ENCODE measurements at regions not wholly inside any gene's neighbourhood (a gene's known extent, or its start where the extent isn't known, plus 50 kb on each side); places are given as distances from the start of the nearest gene placed in this dataset.
"Not testable (repeated sequence)": the region's sequence is repeated elsewhere in the genome, so short reads cannot be mapped to it uniquely, and the experiment has no call there.

GRCh38 chr1:181181792-181182585 lies 93.5 kb downstream of the IER5 start:
- H3K4me3 ChIP-seq (ENCODE audit: low read length, poor library complexity, severe bottlenecking): no peak overlapping the region
- no peaks in the 10 kb centered on the region for H3K9me2 ChIP-seq (replicated peaks; ENCODE audit: low read depth, low read length)
- H2AFZ ChIP-seq (ENCODE audit: low read length): no peak overlapping the region
- H3F3A ChIP-seq (ENCODE audit: low read depth): no peaks in the 10 kb centered on the region
- no peaks in the 10 kb centered on the region for H3K9me3 ChIP-seq (ENCODE audit: insufficient read depth, low read depth, low read length)
- no peaks in the 10 kb centered on the region for H3K27me3 ChIP-seq (ENCODE audit: insufficient read depth, low read length, poor library complexity, severe bottlenecking)
- no peak overlapping the region for H3K9ac ChIP-seq (ENCODE audit: low read depth, low read length, poor library complexity, severe bottlenecking)
- TF ChIP-seq CTCF (conservative IDR thresholded peaks at IDR 0.05; ENCODE audit: low read length) (no peak), EZH2phosphoT487 (IDR thresholded peaks at IDR 0.05; ENCODE audit: borderline replicate concordance) (no peak)
- no peaks in the 10 kb centered on the region for H4K20me1 ChIP-seq (ENCODE audit: insufficient read depth, low read length, poor library complexity, severe bottlenecking)
- no peaks in the 10 kb centered on the region for H3K79me2 ChIP-seq (ENCODE audit: insufficient read depth, low read length)
- no peak overlapping the region for H3K4me2 ChIP-seq (ENCODE audit: low read depth, low read length, poor library complexity, severe bottlenecking)
- H3K4me1 ChIP-seq (ENCODE audit: insufficient read depth, low read length, poor library complexity, severe bottlenecking): no peaks in the 10 kb centered on the region
- no peaks in the 10 kb centered on the region for H3K36me3 ChIP-seq (ENCODE audit: insufficient read depth, low read length)

GRCh38 chr1:181184621-181185020 lies 96.1 kb downstream of the IER5 start:
- H3F3A ChIP-seq (ENCODE audit: low read depth): no peaks in the 10 kb centered on the region
- no peaks in the 10 kb centered on the region for H4K20me1 ChIP-seq (ENCODE audit: insufficient read depth, low read length, poor library complexity, severe bottlenecking)
- H3K9me2 ChIP-seq (replicated peaks; ENCODE audit: low read depth, low read length): no peaks in the 10 kb centered on the region
- no peaks in the 10 kb centered on the region for H3K27me3 ChIP-seq (ENCODE audit: insufficient read depth, low read length, poor library complexity, severe bottlenecking)
- H3K9me3 ChIP-seq (ENCODE audit: insufficient read depth, low read depth, low read length): no peaks in the 10 kb centered on the region
- no peak overlapping the region for H3K4me2 ChIP-seq (ENCODE audit: low read depth, low read length, poor library complexity, severe bottlenecking)
- no peak overlapping the region for H2AFZ ChIP-seq (ENCODE audit: low read length)
- TF ChIP-seq EZH2phosphoT487 (IDR thresholded peaks at IDR 0.05; ENCODE audit: borderline replicate concordance): no peak
- no peak for TF ChIP-seq CTCF (conservative IDR thresholded peaks at IDR 0.05; ENCODE audit: low read length)
- H3K79me2 ChIP-seq (ENCODE audit: insufficient read depth, low read length): no peaks in the 10 kb centered on the region
- H3K36me3 ChIP-seq (ENCODE audit: insufficient read depth, low read length): no peaks in the 10 kb centered on the region
- H3K4me1 ChIP-seq (ENCODE audit: insufficient read depth, low read length, poor library complexity, severe bottlenecking): no peaks in the 10 kb centered on the region
- H3K9ac ChIP-seq (ENCODE audit: low read depth, low read length, poor library complexity, severe bottlenecking): no peak overlapping the region
- H3K4me3 ChIP-seq (ENCODE audit: low read length, poor library complexity, severe bottlenecking): no peak overlapping the region

GRCh38 chr1:181185461-181185860 lies 97.0 kb downstream of the IER5 start:
- Histone ChIP-seq H3K27me3 (ENCODE audit: insufficient read depth, low read length, poor library complexity, severe bottlenecking) (no peaks in the 10 kb centered on the region), H3F3A (ENCODE audit: low read depth) (no peaks in the 10 kb centered on the region), H4K20me1 (ENCODE audit: insufficient read depth, low read length, poor library complexity, severe bottlenecking) (no peaks in the 10 kb centered on the region), H3K9me2 (replicated peaks; ENCODE audit: low read depth, low read length) (no peaks in the 10 kb centered on the region), H3K9ac (ENCODE audit: low read depth, low read length, poor library complexity, severe bottlenecking) (no peak overlapping the region), H3K79me2 (ENCODE audit: insufficient read depth, low read length) (no peaks in the 10 kb centered on the region), H2AFZ (ENCODE audit: low read length) (no peak overlapping the region), H3K4me1 (ENCODE audit: insufficient read depth, low read length, poor library complexity, severe bottlenecking) (peaks cover 2% of the 10 kb centered on the region), H3K9me3 (ENCODE audit: insufficient read depth, low read depth, low read length) (no peaks in the 10 kb centered on the region), H3K4me2 (ENCODE audit: low read depth, low read length, poor library complexity, severe bottlenecking) (no peak overlapping the region), H3K4me3 (ENCODE audit: low read length, poor library complexity, severe bottlenecking) (no peak overlapping the region), H3K36me3 (ENCODE audit: insufficient read depth, low read length) (no peaks in the 10 kb centered on the region)
- TF ChIP-seq CTCF (conservative IDR thresholded peaks at IDR 0.05; ENCODE audit: low read length) (no peak), EZH2phosphoT487 (IDR thresholded peaks at IDR 0.05; ENCODE audit: borderline replicate concordance) (no peak)

GRCh38 chr1:181186133-181186532 lies 97.6 kb downstream of the IER5 start:
- H3K9me3 ChIP-seq (ENCODE audit: insufficient read depth, low read depth, low read length); H3F3A ChIP-seq (ENCODE audit: low read depth); H3K4me3 ChIP-seq (ENCODE audit: low read length, poor library complexity, severe bottlenecking); H4K20me1 ChIP-seq (ENCODE audit: insufficient read depth, low read length, poor library complexity, severe bottlenecking); H3K4me1 ChIP-seq (ENCODE audit: insufficient read depth, low read length, poor library complexity, severe bottlenecking); H3K36me3 ChIP-seq (ENCODE audit: insufficient read depth, low read length); H3K9me2 ChIP-seq (replicated peaks; ENCODE audit: low read depth, low read length); H2AFZ ChIP-seq (ENCODE audit: low read length); H3K79me2 ChIP-seq (ENCODE audit: insufficient read depth, low read length); H3K4me2 ChIP-seq (ENCODE audit: low read depth, low read length, poor library complexity, severe bottlenecking); H3K27me3 ChIP-seq (ENCODE audit: insufficient read depth, low read length, poor library complexity, severe bottlenecking); H3K9ac ChIP-seq (ENCODE audit: low read depth, low read length, poor library complexity, severe bottlenecking): not testable (repeated sequence)

All from Loucy (cell line).